ENCODE measurements at regions not wholly inside any gene's neighbourhood (a gene's known extent, or its start where the extent isn't known, plus 50 kb on each side); places are given as distances from the start of the nearest gene placed in this dataset.
A peak's percentile ranks its signal among the peaks of the same experiment; 100 is the strongest.
"Not testable (repeated sequence)": the region's sequence is repeated elsewhere in the genome, so short reads cannot be mapped to it uniquely, and the experiment has no call there.

DNA sequence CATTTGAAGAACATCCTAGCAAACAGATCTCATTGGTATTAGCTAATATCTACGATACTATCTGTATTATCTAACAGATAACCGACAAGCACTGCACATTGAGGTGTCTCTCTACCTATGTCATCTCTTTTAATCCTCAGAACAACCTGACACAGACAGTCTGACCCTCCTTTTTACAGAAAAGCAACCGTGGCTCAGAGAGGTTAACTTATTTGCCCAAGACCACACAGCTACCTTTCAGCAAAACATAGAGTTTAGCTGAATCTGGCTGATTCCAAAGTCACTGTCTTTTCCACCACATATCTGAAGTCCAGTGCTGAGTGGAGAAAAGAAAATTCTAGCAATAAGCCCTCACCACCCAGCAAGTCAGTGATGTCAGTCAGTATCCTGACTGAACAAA is 358.7 kb upstream of the JARID2 start:
- no peak for DNase-seq (ENCODE audit: low read depth)

DNA sequence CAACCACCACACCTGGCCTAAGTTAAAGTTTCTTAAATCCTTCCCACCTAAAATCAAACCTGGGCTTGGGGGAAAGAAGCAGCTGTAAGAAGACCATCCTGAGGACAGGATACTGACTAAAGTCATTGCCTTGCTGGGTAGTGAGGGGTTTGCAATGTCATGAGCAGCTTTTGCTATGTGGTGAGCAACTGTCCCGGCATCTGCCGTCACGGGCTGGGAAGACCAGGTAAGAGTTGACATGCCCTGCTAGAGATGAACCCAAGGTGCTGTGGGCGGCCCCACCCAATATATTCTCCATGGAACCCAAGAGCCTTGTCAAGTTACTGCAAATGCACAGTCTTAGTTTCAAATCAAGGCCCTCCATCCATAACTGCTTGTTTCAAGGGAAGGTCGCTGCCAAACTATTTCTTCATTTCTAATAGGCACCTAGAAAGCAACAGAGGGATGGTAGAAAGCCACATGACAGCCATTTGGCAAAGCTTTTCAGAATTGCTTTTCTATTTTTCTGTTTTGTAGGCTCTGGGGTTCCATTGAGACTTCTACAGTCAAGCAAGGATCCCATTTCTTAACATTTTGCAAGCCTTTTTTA is 357.8 kb upstream of the JARID2 start:
- no peak for DNase-seq (ENCODE audit: low read depth)

- DNase-seq (ENCODE audit: low read depth) = peak; percentile 40
Measured at GRCh38 chr6:14888575-14889000, 357.3 kb upstream of the JARID2 start.

GRCh38 chr6:14889188-14889587 is 356.7 kb upstream of the JARID2 start:
- no peak for DNase-seq (ENCODE audit: low read depth)

DNA sequence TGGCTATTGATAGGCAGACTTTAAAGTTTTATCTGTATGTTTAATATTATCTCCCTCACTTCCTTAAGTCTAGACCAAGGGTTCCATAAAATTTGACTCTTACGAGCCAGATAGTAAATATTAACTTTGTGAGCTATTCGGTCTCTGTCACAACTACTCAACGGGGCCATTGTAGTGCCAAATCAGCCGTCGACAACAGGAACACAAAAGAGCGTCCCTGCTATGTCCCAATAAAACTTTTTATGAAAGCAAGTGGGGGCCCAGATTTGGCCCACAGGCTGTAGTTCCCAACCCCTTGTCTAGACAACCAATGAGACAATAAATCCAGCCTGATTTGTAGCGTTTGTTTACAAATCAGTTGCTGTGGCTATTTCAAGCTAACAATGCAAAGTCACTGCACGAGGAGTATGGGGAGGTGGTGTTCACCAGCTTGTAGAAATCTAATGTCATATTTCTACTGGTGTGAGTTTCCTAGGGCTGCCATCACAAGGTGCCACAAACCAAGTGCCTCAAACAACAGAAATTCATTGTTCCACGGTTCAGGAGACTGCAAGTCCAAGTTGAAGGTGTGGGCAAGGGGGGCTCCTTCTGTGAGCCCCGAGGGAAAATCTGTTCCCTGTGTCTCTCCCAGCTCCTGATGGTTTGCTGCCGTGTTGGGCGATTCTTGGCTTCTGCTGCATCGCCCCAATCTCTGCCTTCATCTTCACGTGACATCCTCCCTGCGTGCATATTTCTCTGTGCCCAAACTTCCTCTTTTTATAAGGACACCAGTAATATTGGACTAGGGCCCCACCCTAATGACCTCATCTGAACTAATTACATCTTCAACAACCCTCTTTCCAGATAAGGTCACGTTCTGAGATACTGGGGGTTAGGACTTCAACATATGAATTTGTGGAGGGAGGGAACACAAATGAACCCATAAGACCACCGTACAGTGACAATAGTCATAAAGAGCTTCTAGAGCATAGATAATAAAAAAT is 356.0 kb upstream of the JARID2 start:
- DNase-seq (ENCODE audit: low read depth) = no peak

GRCh38 chr6:14891820-14892375 is 354.0 kb upstream of the JARID2 start:
- DNase-seq (ENCODE audit: low read depth) = not testable (repeated sequence)

- DNase-seq (ENCODE audit: low read depth) = no peak
Measured at GRCh38 chr6:14894105-14894504, 351.8 kb upstream of the JARID2 start.

- no peak for DNase-seq (ENCODE audit: low read depth)
Measured at GRCh38 chr6:14896475-14896874, 349.4 kb upstream of the JARID2 start.

GRCh38 chr6:14897831-14898230 is 348.0 kb upstream of the JARID2 start:
- no peak for DNase-seq (ENCODE audit: low read depth)

GRCh38 chr6:14899441-14899840 is 346.4 kb upstream of the JARID2 start:
- not testable (repeated sequence) for DNase-seq (ENCODE audit: low read depth)

GRCh38 chr6:14900919-14901318 is 344.9 kb upstream of the JARID2 start:
- DNase-seq (ENCODE audit: low read depth) = no peak

GRCh38 chr6:14903176-14904038 is 342.5 kb upstream of the JARID2 start:
- no peak for DNase-seq (ENCODE audit: low read depth)

DNA sequence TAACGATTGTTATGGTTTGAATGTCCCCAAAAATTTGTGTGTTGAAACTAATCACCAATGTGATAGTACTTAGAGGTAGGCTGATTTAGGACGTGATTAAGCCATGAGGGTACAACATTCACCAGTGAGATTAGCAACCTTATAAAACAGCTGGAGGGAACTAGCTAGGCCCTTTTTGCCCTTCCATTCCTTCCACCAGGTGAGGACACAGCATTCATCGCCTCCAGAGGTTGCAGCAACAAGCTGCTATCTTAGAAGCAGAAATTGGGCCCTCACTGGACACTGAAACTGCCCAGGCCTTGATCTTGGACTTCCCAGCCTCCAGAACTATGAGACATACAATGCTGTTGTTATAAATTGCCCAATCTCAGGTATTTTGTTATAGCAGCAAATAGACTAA is 340.7 kb upstream of the JARID2 start:
- DNase-seq (ENCODE audit: low read depth) = no peak

GRCh38 chr6:14906621-14907020 is 339.2 kb upstream of the JARID2 start:
- DNase-seq (ENCODE audit: low read depth) = no peak

- DNase-seq (ENCODE audit: low read depth) = peak; percentile 92
Measured at GRCh38 chr6:14910692-14911547, 334.9 kb upstream of the JARID2 start.

GRCh38 chr6:14912226-14912625 is 333.6 kb upstream of the JARID2 start:
- no peak for DNase-seq (ENCODE audit: low read depth)

GRCh38 chr6:14912706-14913105 is 333.2 kb upstream of the JARID2 start:
- no peak for DNase-seq (ENCODE audit: low read depth)

DNA sequence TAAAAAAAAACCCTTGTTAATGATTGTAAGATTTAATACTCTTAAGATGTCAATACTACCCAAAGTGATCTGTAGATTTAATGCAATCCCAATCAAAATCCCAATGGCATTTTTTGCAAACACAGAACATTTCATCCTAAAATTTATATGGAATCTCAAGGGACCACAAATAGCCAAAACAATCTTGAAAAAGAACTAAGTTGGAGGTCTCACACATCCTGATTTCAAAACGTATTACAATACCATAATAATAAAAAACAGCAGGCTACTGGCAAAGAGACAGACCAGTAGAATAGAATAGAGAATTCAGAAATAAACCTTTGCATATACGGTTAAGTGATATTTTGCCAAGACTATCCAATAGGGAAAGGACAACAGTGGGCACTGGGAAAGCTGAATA is 331.9 kb upstream of the JARID2 start:
- no peak for DNase-seq (ENCODE audit: low read depth)

- DNase-seq (ENCODE audit: low read depth) = no peak
Measured at GRCh38 chr6:14915888-14916832, 329.7 kb upstream of the JARID2 start.

Data from myocyte (in vitro differentiated cells).